ENCODE measurements at regions not wholly inside any gene's neighbourhood (a gene's known extent, or its start where the extent isn't known, plus 50 kb on each side); places are given as distances from the start of the nearest gene placed in this dataset.

DNA sequence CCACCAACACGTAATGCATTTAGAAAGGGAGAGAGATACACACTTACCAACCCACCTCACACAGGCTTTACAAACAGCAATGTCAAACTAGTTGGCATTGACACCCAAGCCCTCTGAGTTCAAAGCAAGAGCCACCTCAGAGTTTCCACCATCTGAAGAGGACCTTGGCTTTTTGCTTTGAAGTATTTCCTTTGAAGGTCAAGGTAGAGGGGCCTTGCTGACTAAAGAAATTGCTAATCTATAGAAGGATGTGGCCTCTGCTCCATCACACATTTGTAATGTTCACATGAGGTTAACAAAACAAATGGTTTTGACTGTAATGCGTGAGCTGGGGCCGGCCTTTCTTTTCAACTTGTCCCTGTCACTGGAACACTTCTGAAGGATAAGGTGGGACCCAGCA, 117.7 kb downstream of the POLR2M start:
- DNase-seq, result no peak

DNA sequence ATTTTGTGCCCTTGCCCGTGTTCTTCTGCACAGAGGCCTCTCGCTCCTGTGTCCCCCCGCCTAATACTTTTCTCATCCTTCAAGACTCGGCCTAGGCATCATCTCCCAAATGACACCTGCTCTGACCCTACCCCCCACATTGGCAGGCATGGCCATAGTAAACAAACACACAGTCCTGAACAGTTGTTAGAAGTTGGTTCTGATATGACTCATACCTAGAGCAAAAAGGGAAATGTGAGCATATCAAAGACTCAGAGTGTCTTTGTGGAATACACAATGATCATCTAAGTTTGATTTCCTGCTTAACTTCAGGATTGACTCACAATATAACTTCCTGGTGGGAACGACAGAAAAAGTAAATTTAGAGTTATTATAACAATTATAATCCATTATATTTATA, 120.5 kb downstream of the POLR2M start:
- no peak for DNase-seq

DNA sequence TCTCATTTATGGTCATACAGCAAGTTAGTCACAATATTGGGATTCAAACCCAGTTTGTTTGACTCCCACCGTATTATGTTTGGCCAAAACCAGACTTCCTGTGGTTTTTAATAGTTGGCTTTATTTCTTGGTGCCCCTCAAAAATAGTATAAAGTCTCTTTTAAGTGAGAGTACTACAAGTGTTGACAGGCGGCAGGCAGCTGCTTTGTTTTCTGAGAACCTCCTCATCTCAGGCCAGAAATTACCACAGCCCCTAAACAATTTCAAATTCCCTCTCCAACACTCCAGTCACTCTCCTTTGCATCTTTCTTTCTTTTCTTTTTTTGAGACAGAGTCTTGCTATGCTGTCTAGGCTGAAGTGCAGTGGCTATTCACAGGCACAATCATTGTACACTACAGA, 121.5 kb downstream of the POLR2M start:
- no peak for DNase-seq

DNA sequence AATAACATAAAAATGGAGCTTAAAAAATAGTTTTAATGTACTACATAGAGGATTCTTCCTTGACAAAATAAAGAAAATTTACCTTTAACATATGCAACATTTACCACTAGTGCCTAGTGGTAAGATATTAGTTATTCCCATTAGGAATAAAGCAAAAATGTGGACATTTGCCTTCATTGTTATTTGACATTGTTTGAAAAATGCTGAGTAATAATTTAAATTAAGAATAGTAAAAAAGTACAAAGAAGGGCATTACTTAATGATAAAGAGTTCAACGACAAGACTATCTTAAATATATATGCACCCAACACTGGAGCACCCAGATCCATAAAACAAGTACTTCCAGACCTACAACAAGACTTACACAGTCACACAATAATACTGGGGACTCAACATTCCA, 125.7 kb downstream of the POLR2M start:
- no peak for DNase-seq

DNA sequence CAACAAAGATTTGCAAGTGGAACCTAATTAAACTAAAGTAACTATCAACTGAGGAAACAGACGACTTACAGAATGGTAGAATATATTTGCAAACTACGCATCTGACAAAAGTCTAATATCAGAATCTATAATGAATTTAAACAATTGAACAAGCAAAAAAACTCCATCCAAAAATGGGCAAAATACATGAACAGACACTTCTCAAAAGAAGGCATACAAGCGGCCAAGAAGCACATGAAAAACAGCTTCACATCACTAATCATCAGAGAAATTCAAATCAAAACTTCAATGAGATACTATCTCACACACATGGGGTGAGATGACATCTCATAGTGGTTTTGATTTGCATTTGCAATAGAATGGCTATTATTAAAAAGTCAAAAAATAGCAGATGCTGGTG, 128.6 kb downstream of the POLR2M start:
- no peak for DNase-seq

DNA sequence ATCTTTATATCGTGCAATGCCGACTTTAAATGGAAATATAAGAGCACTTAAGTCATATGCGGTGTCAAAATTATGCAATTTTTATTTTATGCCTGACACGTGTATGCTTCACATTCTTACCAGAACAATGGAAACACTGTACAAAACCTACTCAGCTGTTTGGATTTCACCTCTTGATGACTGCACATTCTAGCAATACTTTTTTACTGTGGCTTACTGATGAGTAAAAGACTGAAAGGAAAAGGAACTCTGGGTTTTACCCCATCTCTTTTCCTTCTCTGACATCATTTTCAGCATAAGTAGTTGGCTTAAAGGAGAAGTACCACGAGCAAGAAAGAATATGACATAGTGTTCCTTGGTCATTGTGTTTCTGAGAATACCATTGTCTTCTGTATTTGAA, 142.8 kb downstream of the POLR2M start:
- no peak for DNase-seq

DNA sequence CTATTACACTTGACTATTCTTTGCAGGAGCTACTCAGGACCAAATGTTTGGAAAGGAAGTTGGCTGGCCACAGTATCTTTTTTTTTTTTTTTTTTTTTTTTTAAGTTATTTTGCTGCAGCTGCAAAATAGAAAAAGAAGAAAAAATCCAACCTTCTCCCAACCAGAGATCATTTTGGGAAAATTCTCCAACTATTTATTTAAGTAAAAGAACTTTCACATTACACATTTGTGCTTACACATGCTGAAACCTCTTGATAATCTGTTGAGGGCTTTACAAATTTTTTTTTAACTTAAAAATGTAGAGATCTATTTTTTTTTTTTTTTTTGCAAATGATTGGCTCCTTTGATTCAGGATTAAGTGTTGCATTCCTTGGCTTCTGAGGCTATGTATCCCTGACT, 148.0 kb downstream of the POLR2M start:
- DNase-seq, result no peak

DNA sequence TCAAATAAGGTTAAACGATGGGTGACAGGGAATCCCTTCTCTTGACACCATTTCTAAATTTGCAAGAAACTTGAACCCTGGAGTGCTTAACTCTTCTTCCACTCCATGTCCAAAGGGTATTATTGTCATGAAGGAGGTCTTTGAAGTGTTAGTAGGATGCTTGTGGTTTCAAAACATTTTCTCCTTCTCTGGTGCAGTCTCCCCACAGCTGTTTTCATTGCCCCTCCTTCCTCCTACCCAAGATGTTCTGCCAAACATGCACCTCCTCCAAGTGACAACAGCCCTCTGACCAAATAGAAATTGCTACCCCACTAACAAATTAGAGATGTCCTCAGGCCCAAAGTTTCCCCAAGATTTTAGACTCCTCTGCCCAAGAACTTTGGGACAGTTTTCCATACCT, 151.4 kb downstream of the POLR2M start:
- no peak for DNase-seq

DNA sequence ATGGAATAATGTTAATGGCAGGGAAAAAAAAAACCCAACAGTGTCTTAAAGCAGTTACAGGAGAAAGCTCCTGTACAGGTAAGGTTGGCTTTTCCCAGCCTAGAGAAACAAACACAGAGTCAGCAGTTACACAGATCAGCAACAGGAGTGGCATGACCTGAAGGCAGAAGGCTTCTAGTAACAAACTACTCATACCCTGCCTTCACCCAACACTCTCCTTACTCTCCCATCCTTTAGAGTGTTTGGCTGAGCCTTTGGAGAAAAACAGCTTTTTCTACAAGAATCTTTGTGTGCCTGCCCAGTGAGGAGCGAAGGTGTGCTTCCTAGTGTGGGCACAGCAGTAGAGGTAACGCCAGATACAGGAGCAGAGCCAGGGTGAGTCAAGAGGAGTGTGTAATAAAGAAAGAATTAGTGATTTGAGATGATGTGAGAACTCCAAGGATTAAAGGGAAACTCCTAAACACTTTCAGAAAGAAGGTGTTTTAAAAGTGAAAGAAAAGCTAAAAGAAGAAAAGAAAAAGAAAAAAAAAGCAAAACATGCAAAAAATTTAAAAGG, 152.7 kb downstream of the POLR2M start:
- DNase-seq, result no peak

DNA sequence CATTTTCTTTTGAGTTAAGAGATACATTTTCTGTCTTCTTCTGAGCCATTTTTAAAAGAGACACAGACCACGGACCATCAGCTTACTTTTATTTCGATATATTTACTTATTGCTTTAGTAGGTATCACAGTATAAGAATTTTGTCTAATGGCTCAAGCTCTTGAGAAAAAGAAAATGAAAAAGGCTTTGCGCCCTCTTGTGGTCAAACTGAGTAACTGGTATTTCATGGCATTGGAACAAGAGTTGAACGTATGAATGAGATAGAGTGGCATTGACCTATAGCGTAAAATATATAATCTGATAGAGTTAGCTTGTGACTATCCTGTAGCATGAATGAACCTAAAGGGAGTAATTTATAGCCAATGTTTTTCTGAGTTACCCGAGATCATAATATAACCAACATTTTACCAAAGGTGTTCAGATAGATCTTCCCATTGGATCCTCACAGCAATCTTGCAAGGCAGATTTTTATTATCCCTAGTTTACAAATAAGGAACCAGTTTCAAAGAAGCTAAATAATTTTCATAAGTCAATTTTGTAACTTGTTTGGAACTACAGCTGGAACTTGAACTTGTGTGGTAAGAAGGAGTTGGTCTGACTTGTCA, 154.6 kb downstream of the POLR2M start:
- peak; percentile 6 to 53 for DNase-seq

DNA sequence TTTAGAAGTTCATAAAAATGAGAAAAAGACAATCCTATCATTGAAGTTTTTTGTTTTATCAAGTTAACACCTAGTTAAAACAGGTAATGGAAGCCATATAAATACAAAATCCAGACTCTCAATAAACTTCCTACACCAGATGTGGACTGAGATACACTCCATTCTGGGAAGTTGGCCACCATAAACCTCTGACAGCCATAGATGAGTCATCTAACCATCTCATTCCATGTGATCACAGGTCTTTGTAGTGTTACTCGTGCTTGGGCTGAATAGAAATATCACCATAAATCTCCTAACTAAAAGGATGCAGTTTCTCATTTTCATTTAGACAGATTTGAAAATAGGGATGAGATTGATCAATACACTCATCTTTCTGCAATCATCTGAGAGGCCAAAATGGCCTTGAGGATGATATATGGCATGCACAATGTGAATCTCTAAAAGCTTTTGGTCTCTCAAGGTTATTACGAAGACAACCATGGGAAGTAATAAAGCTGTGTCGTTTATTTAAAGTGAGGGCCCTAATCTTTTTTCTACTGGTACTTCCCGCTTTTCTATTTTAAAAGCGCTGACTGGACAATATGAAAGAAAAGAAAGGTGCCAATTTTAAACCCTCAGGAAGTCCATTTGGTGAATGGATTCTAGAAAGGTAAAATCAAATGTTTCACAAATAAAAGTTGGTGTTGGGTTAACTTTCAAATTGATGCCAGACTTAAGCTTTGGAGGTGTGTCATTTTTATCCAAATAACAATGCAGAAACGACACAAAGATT, 155.5 kb downstream of the POLR2M start:
- no peak for DNase-seq

DNA sequence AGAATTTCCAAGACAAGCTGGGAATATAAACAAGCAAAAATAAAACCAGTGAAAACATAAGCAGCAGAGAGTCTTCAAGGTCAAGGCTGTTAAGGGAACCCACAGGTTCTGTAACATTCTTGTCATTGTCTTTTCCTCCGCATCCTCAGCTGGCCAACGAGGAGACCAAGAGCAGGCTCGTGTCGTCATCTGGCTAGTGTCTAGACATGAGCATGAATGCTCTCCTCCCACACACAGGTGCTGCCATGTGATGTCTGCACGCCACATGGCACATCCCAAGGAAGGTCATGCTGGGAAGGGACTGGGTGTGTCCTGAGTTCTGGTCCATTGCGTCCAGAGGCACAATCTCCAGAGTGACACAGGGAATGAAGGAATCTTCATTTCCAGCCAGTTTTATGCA, 156.2 kb downstream of the POLR2M start:
- DNase-seq, result no peak

DNA sequence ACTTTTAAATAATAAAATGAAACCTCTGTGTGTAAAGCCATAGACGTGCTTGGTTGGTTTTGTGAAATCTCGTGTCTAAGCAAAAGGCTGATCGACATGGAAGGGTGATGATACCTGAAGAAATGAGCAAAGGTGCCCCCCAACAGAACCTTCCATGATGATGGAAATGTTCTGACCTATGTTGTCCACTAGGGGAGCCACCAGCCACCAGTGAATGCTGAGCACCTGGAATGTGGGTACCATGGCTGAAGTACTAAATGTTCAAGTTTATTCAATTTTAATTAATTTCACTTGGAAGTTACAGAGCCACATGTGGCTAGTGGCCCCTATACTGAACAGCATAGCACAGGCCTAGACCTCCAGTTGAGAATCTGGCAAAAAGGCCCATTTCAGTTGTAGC, 158.8 kb downstream of the POLR2M start:
- no peak for DNase-seq

DNA sequence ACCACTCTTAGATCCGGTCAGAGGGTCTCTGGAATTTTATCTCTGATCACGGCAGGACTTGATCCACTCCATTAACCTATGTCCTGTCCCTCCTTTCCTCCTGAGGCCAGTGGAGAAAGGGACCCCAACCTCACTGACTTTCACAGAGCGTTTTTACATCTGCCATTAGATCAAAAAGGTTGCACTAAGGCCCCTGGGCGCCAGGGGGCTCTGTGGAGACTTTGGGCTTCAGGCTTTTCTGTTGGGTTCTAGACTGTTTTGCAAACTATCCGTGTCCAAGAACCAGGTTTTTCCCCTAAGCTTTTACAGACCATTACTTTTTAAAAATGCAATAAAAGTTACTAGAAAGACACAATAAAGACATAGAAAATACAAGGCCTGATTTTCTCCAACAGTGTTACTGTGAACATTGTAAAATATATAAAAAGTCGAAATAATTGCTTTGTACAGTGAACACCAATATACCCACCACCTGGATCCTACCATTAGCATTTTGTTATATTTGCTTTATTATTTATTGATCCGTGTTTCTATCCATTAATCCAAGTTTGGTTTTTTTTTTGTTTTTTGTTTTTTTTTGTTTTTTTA, 159.7 kb downstream of the POLR2M start:
- peak; percentile 4 to 31 for DNase-seq

DNA sequence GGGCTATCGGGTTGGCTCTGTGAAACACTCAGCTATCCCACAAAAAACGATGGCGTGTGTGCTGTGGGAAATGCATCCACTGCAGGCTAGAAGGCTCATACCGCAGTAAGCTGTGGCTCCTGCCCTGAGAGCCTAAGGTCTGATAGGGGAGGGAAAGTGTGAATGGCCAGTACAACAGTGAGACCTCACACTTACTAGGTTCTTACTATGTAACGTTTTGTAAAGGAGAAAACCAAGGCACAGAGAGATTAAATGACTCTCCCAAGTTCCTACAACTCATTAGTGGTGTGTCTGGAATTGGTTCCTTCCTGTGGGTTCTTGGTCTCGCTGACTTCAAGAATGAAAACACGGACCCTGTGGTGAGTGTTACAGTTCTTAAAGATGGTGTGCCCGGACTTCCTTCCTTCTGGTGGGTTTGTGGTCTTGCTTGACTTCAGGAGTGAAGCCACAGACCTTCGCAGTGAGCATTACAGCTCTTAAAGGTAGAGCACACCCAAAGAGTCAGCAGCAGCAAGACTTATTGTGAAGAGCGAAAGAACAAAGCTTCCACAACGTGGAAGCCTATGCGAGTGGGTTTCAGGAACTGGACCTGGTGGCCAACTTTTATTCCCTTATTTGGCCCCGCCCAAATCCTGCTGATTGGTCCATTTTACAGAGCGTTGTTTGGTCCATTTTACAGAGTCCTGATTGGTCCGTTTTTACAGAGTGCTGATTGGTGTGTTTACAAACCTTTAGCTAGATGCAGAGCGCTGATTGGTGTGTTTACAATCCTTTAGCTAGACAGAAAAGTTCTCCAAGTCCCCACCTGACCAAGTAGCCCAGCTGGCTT, 161.7 kb downstream of the POLR2M start:
- DNase-seq, result peak in 1 of 2 donors; percentile 5

DNA sequence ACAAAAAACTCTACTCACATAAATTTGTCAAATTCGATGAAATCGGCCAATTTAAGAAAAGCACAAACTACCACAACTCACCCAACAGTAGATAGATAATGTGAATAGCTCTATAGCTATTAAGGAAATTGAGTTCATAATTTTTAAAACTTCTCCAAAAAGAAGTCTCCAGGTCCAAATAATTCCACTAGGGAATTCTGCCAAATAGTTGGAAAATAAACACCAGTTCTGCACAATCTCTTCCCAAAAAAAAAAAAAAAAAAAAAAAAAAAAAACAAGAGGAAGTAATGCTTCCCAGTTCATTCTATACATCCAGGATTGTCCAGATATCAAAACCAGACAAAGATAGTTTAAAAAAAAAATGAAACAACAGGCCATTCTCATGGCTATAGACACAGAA, 164.2 kb downstream of the POLR2M start:
- DNase-seq, result no peak

DNA sequence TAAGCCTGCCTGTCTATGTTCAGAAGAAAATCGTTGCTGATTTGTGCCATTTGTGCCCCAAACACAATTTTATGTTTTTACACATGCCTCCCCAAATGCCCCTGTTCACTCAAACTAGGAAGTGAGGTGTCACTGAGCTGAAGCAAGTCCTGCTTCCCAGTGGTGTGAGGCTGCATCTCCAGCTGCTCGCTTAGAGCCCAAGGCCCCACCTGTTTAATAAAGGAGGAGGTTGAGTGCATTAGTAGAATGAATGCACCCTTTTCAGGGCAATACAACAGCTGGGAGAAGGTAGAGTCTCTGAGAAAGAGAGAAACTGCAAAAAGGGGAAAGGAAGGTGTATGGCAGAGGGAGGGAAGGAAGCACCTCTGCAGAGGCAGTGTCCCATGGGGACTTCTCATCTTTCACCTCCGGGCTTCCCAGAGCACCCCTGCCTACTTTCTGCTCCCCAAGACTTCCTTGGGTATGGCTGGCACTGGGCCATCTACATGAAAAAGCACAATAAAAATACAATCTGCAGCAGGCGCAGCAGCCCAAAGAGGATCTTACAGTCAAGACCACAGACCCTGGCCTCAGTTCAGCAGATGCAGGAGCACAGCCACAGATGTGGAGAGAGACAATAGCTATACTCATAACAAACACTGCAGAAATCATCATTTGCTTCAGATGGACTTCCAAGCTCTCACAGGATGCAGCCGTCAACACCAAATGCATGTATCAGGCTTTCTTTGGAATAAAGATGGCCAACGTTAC, 165.9 kb downstream of the POLR2M start:
- no peak for DNase-seq

DNA sequence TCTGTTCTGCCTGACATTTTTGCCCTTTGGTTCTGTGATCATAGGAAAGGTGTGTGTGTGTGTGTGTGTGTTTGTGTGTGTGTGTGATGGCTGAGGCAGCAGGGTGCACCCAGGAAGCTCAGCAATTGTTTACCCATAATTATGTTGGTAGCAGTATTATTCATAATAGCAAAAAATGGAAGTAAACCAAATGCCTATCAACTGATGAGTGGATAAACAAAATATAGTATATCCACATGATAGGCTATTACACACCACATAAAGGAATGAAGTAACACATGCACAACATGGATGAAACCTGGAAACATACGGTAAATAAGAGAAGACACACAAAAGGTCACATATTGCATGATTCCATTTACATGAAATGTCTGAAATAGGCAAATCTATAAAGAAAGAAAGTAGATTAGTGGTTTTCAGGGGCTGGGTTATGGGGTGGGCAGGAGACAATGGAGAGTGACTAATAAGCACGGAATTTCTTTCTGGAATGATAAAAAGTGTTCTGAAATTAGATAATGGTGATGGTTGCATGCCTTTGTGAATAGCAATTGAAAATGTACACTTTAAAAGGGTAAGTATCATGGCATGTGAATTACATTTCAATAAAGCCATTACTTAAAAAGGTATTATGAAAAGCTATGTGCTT, 167.2 kb downstream of the POLR2M start:
- no peak for DNase-seq

DNA sequence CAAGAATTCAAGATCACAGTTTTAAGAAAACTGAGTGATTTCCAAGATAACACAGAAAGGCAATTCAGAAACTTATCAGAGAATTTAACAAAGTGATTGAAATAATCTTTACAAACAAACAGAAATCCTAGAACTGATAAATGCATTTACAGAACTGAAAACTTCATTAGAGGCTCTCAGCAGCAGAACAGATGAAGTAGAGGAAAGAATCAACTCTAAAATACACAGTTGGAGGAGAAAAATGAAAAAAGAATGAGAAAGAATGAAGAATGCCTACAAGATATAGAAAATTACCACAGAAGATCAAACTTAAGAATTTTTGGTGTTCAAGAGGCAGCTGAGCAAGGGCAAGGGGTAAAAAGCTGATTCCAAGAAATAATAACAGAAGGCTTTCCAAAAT, 168.8 kb downstream of the POLR2M start:
- DNase-seq, result no peak

DNA sequence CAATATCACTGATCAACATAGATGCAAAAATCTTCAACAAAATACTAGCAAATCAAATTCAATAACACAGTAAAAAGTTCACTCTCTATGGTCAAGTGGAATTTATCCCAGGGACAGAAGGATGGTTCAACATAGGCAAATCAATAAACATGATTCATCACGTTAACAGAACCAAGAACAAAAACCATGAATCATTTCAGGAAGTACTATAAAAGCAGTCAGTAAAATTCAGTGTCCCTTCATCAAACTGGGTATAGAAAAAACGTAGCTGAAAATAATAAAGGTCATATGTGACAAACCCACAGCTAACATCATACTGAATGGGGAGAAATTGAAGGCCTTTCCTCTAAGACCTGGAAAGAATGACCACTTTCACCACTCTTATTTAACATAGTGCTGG, 172.1 kb downstream of the POLR2M start:
- DNase-seq, result no peak

DNA sequence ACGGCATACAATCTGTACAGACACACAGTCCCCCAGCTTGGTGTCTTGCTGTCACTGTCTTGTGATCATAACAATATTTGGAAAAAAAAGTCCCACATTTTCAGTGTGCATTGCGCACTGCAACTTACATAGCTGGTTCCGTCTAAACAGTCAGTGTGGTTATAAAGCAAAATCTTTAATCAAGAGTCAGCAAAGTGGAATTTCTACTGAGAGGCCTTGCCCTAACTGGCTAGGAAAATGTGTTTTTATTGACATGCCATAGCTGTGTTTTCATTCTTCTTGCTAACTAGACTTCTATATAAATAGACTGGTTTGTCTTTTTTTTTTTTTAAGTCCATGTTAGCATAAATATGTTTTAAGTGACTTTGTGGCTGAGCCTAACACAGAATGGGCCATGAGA, 174.8 kb downstream of the POLR2M start:
- no peak for DNase-seq

DNA sequence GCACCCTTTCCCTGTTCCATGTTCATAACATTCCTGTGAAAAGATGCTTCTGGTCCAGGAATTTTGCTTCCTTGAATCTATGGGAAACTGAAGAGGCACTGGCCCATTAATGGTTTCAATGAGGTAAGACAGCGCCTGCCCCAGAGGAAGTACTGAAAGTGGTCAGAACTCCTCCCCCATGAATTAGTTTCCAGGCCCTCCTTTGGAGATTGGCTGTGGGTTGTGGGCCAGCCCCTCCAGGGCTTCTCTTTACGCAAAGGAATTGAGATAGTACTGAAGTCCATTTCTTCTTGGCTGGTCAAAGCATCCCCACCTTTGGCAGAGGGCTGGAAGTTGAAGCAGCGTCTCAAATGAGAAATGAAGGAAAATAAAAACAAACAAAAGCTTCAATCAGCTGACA, 175.5 kb downstream of the POLR2M start:
- DNase-seq, result no peak
